Fibroblast of lung (primary cell): ENCODE measurements at regions not wholly inside any gene's neighbourhood (a gene's known extent, or its start where the extent isn't known, plus 50 kb on each side); places are given as distances from the start of the nearest gene placed in this dataset.
"Not testable (repeated sequence)": the region's sequence is repeated elsewhere in the genome, so short reads cannot be mapped to it uniquely, and the experiment has no call there.

Experiments used
- CTCF ChIP-seq, 2 donors: IDR thresholded peaks in 1 of 2; conservative IDR thresholded peaks in 1 of 2; 1 replicate in 1 of 2; 2 replicates in 1 of 2; pipeline ENCODE4 v1.5.1; 2011 to 2012; ENCODE audit warnings: low read length in 2 of 2, control low read depth in 1 of 2, inconsistent platforms in 1 of 2, low read depth in 1 of 2, mild to moderate bottlenecking in 1 of 2
- EZH2 ChIP-seq: IDR thresholded peaks from 2 replicates; pipeline ENCODE4 v1.5.1; 2012; ENCODE audit warnings: low read length, control low read depth, mild to moderate bottlenecking; ENCODE audit errors: missing control alignments

- not testable (repeated sequence) for TF ChIP-seq CTCF (conservative IDR thresholded peaks at IDR 0.05 in 1 of 2, IDR thresholded peaks at IDR 0.05 in 1 of 2; ENCODE audit: low read depth in 1 of 2, low read length in 2 of 2); EZH2
These were observed 67.3 kb upstream of the BDP1 start for GRCh38 chr5:71388184-71388583.
